ENCODE measurements at regions not wholly inside any gene's neighbourhood (a gene's known extent, or its start where the extent isn't known, plus 50 kb on each side); places are given as distances from the start of the nearest gene placed in this dataset.

- intact Hi-C loops (cut with DNase I; ENCODE audit: low total_unique reads): loop anchor here (10.0 kb wide), 1 partner anchor 118 kb away; no protein-coding TSS in a partner anchor
- 46 to 65% methylated on average over 3 of the region's 3 CpGs for WGBS, 2 donors
- H3K4me3 ChIP-seq (ENCODE audit: low read depth, poor library complexity, severe bottlenecking): no peak overlapping the region
- no peak for TF ChIP-seq POLR2A (IDR thresholded peaks at IDR 0.05)
- TF ChIP-seq CTCF (IDR thresholded peaks at IDR 0.05): no peak
- DNase-seq (ENCODE audit: low spot score in 2 of 2): no peak
Observed at GRCh38 chr2:151106805-151107506, 154.7 kb downstream of the RBM43 start.

GRCh38 chr2:151103551-151103950 is 158.1 kb downstream of the RBM43 start:
- no peak overlapping the region for H3K4me3 ChIP-seq (ENCODE audit: low read depth, poor library complexity, severe bottlenecking)
- intact Hi-C loops (cut with DNase I; ENCODE audit: low total_unique reads): loop anchor here (10.0 kb wide), 1 partner anchor 121 kb away; no protein-coding TSS in a partner anchor
- DNase-seq (ENCODE audit: low spot score in 2 of 2): no peak
- no peak for TF ChIP-seq POLR2A (IDR thresholded peaks at IDR 0.05)
- no peak for TF ChIP-seq CTCF (IDR thresholded peaks at IDR 0.05)
- WGBS, 2 donors: 92 to 96% methylated on average over 4 of the region's 4 CpGs

GRCh38 chr2:151102226-151102625 is 159.4 kb downstream of the RBM43 start:
- TF ChIP-seq POLR2A (IDR thresholded peaks at IDR 0.05) (no peak), CTCF (IDR thresholded peaks at IDR 0.05) (no peak)
- intact Hi-C loops (cut with DNase I; ENCODE audit: low total_unique reads): loop anchor here (10.0 kb wide), 1 partner anchor 123 kb away; no protein-coding TSS in a partner anchor
- WGBS, 2 donors: 32 to 44% methylated on average over 2 of the region's 2 CpGs
- DNase-seq (ENCODE audit: low spot score in 2 of 2): no peak
- no peak overlapping the region for H3K4me3 ChIP-seq (ENCODE audit: low read depth, poor library complexity, severe bottlenecking)

GRCh38 chr2:151098841-151099240 is 162.8 kb downstream of the RBM43 start:
- H3K4me3 ChIP-seq (ENCODE audit: low read depth, poor library complexity, severe bottlenecking): no peak overlapping the region
- intact Hi-C loops (cut with DNase I; ENCODE audit: low total_unique reads): no loop called here
- TF ChIP-seq CTCF (IDR thresholded peaks at IDR 0.05) (no peak), POLR2A (IDR thresholded peaks at IDR 0.05) (no peak)
- no peak for DNase-seq (ENCODE audit: low spot score in 2 of 2)

GRCh38 chr2:151097895-151098294 is 163.8 kb downstream of the RBM43 start:
- 70 to 83% methylated on average over 4 of the region's 4 CpGs for WGBS, 2 donors
- intact Hi-C loops (cut with DNase I; ENCODE audit: low total_unique reads): no loop called here
- DNase-seq (ENCODE audit: low spot score in 2 of 2): no peak

More at GRCh38 chr2:151097895-151098294, 163.8 kb downstream of the RBM43 start:
- no peak overlapping the region for H3K4me3 ChIP-seq (ENCODE audit: low read depth, poor library complexity, severe bottlenecking)
- no peak for TF ChIP-seq CTCF (IDR thresholded peaks at IDR 0.05)
- no peak for TF ChIP-seq POLR2A (IDR thresholded peaks at IDR 0.05)
